ENCODE measurements at regions not wholly inside any gene's neighbourhood (a gene's known extent, or its start where the extent isn't known, plus 50 kb on each side); places are given as distances from the start of the nearest gene placed in this dataset.

DNA sequence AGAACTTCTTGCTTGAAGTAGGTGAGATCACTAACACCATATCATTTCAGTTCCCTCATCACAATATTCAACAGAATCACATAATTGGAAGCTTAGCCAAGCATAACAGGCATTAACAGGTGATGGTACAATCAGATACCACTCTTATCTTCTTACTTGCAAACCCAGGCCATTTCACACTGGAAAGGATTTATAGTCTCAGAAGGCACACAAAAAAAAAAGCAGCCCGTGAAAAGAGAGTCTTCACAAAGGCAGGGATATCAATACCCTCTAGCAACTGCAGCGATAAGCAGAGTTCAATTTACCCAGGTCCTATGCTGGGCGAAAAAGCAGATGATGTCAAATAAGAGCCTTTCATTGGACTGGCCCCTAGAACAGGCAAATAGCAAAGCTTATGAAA, 1082.4 kb downstream of the XPNPEP1 start:
- Histone ChIP-seq H3K79me2 (ENCODE audit: insufficient read depth, low read length) (no peaks in the 10 kb centered on the region), H3F3A (ENCODE audit: insufficient read depth, low read length) (no peaks in the 10 kb centered on the region), H3K9me3 (ENCODE audit: low read length) (no peaks in the 10 kb centered on the region), H2AFZ (ENCODE audit: low read length) (no peak overlapping the region), H3K9me2 (ENCODE audit: low read depth, low read length) (no peaks in the 10 kb centered on the region), H3K36me3 (ENCODE audit: insufficient read depth, low read length) (no peaks in the 10 kb centered on the region), H4K20me1 (ENCODE audit: insufficient read depth, low read length) (no peaks in the 10 kb centered on the region), H3K4me3 (ENCODE audit: low read depth, low read length, poor library complexity, severe bottlenecking) (no peak overlapping the region), H3K4me1 (ENCODE audit: insufficient read depth, low read length, severe bottlenecking) (no peaks in the 10 kb centered on the region), H3K27ac (ENCODE audit: low read depth, low read length, poor library complexity, severe bottlenecking) (no peak overlapping the region), H3K27me3 (ENCODE audit: insufficient read depth, low read length) (no peaks in the 10 kb centered on the region), H3K4me2 (ENCODE audit: low read length) (no peak overlapping the region), H3K9ac (ENCODE audit: low read length) (no peak overlapping the region)
- TF ChIP-seq CTCF (IDR thresholded peaks at IDR 0.05; ENCODE audit: low read length): no peak
- TF ChIP-seq EZH2 (IDR thresholded peaks at IDR 0.05; ENCODE audit: borderline replicate concordance, low read length): no peak

GRCh38 chr10:108836362-108836761, 1086.9 kb downstream of the XPNPEP1 start:
- Histone ChIP-seq H3K4me2 (ENCODE audit: low read length) (no peak overlapping the region), H3K9ac (ENCODE audit: low read length) (no peak overlapping the region), H3K9me3 (ENCODE audit: low read length) (no peaks in the 10 kb centered on the region), H3K27ac (ENCODE audit: low read depth, low read length, poor library complexity, severe bottlenecking) (no peak overlapping the region), H3K4me3 (ENCODE audit: low read depth, low read length, poor library complexity, severe bottlenecking) (no peak overlapping the region), H3F3A (ENCODE audit: insufficient read depth, low read length) (no peaks in the 10 kb centered on the region), H3K36me3 (ENCODE audit: insufficient read depth, low read length) (no peaks in the 10 kb centered on the region), H3K9me2 (ENCODE audit: low read depth, low read length) (no peaks in the 10 kb centered on the region), H3K27me3 (ENCODE audit: insufficient read depth, low read length) (no peaks in the 10 kb centered on the region), H3K4me1 (ENCODE audit: insufficient read depth, low read length, severe bottlenecking) (no peaks in the 10 kb centered on the region), H4K20me1 (ENCODE audit: insufficient read depth, low read length) (no peaks in the 10 kb centered on the region), H2AFZ (ENCODE audit: low read length) (no peak overlapping the region), H3K79me2 (ENCODE audit: insufficient read depth, low read length) (no peaks in the 10 kb centered on the region)
- TF ChIP-seq EZH2 (IDR thresholded peaks at IDR 0.05; ENCODE audit: borderline replicate concordance, low read length) (no peak), CTCF (IDR thresholded peaks at IDR 0.05; ENCODE audit: low read length) (no peak)

DNA sequence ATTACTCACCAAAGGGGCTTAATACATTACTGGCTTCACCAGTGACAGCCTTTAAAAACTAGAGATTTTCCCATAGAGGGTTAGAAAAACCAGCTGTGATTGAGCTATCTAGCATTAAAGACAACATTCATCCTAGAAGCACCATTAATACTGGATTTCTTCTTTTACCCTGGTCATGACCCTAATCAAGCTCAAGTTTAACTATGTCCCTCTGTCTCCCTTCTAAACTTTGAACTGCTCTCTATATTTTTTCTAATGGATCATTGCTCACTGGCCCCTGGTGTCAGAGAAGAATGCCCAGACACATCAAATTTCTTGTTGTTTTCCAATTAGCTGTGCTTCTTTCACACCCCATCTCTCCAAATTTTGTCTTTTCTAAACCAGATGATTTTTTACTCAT, 1101.3 kb downstream of the XPNPEP1 start:
- Histone ChIP-seq H3K79me2 (ENCODE audit: insufficient read depth, low read length) (no peaks in the 10 kb centered on the region), H3F3A (ENCODE audit: insufficient read depth, low read length) (no peaks in the 10 kb centered on the region), H3K36me3 (ENCODE audit: insufficient read depth, low read length) (no peaks in the 10 kb centered on the region), H3K27me3 (ENCODE audit: insufficient read depth, low read length) (0 out of 2 replicates have a peak, but pooled peaks cover 2% of the 10 kb centered on the region), H3K4me2 (ENCODE audit: low read length) (no peak overlapping the region), H3K4me3 (ENCODE audit: low read depth, low read length, poor library complexity, severe bottlenecking) (no peak overlapping the region), H2AFZ (ENCODE audit: low read length) (no peak overlapping the region), H3K27ac (ENCODE audit: low read depth, low read length, poor library complexity, severe bottlenecking) (no peak overlapping the region), H4K20me1 (ENCODE audit: insufficient read depth, low read length) (no peaks in the 10 kb centered on the region), H3K9ac (ENCODE audit: low read length) (no peak overlapping the region), H3K9me3 (ENCODE audit: low read length) (no peaks in the 10 kb centered on the region), H3K4me1 (ENCODE audit: insufficient read depth, low read length, severe bottlenecking) (no peaks in the 10 kb centered on the region), H3K9me2 (ENCODE audit: low read depth, low read length) (no peaks in the 10 kb centered on the region)
- no peak for TF ChIP-seq EZH2 (IDR thresholded peaks at IDR 0.05; ENCODE audit: borderline replicate concordance, low read length)
- TF ChIP-seq CTCF (IDR thresholded peaks at IDR 0.05; ENCODE audit: low read length): no peak

All from OCI-LY1 (cell line).